ENCODE measurements at regions not wholly inside any gene's neighbourhood (a gene's known extent, or its start where the extent isn't known, plus 50 kb on each side); places are given as distances from the start of the nearest gene placed in this dataset.

DNA sequence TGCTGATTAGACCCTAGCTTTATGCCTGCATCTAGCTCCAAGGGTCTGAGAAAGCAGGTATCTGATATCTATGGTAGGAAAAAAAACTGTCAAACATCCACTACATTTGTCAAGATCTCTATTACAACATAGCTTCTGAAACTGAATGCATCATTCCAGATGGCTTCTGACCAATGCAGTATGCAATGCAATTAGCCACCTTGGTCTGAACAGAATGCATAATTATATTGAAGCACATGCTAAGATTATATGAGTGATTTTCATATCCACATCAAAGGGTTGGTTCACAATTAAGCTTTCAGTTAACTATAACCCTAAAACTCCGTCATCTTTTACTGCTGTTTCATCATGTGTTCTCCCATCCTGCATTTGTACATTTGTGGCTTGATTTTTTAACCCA, 271.4 kb downstream of the POLR1F start:
- TF ChIP-seq CTCF (IDR thresholded peaks at IDR 0.05; ENCODE audit: low read depth, low read length), result no peak
- no peak for DNase-seq (ENCODE audit: low read depth, low spot score)
- ChIA-PET POLR2A (no interaction called here), CTCF (interaction anchor here (1.0 to 1.3 kb wide), 2 partner anchors 315 to 318 kb away, joined by 3 to 4 read pairs; no protein-coding TSS in a partner anchor)
- no peak overlapping the region for H3K4me3 ChIP-seq (ENCODE audit: low read depth, low read length)
- H3K27me3 ChIP-seq (ENCODE audit: control insufficient read depth, insufficient read depth, low read length), result no peaks in the 10 kb centered on the region
- H3K9me3 ChIP-seq (ENCODE audit: control insufficient read depth, insufficient read depth, low read length), result no peaks in the 10 kb centered on the region
- H3K27ac ChIP-seq (ENCODE audit: low read depth, low read length), result no peak overlapping the region

- CTCF ChIA-PET, result no interaction called here
- POLR2A ChIA-PET, result no interaction called here
These were observed 280.9 kb downstream of the POLR1F start for GRCh38 chr7:19427944-19428343.

GRCh38 chr7:19421861-19422260, 276.6 kb upstream of the FERD3L start:
- ChIA-PET CTCF (no interaction called here), POLR2A (no interaction called here)
- H3K4me3 ChIP-seq (ENCODE audit: low read depth, low read length), result no peak overlapping the region
- no peak overlapping the region for H3K27ac ChIP-seq (ENCODE audit: low read depth, low read length)
- no peak for TF ChIP-seq CTCF (IDR thresholded peaks at IDR 0.05; ENCODE audit: low read depth, low read length)
- H3K27me3 ChIP-seq (ENCODE audit: control insufficient read depth, insufficient read depth, low read length), result no peaks in the 10 kb centered on the region
- H3K9me3 ChIP-seq (ENCODE audit: control insufficient read depth, insufficient read depth, low read length), result no peaks in the 10 kb centered on the region
- no peak for DNase-seq (ENCODE audit: low read depth, low spot score)

More at GRCh38 chr7:19427944-19428343, 280.9 kb downstream of the POLR1F start:
- TF ChIP-seq CTCF (IDR thresholded peaks at IDR 0.05; ENCODE audit: low read depth, low read length), result no peak
- no peaks in the 10 kb centered on the region for H3K27me3 ChIP-seq (ENCODE audit: control insufficient read depth, insufficient read depth, low read length)
- H3K4me3 ChIP-seq (ENCODE audit: low read depth, low read length), result no peak overlapping the region
- no peak overlapping the region for H3K27ac ChIP-seq (ENCODE audit: low read depth, low read length)
- H3K9me3 ChIP-seq (ENCODE audit: control insufficient read depth, insufficient read depth, low read length), result no peaks in the 10 kb centered on the region
- no peak for DNase-seq (ENCODE audit: low read depth, low spot score)

- Histone ChIP-seq H3K9me3 (ENCODE audit: control insufficient read depth, insufficient read depth, low read length) (no peaks in the 10 kb centered on the region), H3K27ac (ENCODE audit: low read depth, low read length) (no peak overlapping the region), H3K27me3 (ENCODE audit: control insufficient read depth, insufficient read depth, low read length) (no peaks in the 10 kb centered on the region), H3K4me3 (ENCODE audit: low read depth, low read length) (no peak overlapping the region)
- DNase-seq (ENCODE audit: low read depth, low spot score), result no peak
- TF ChIP-seq CTCF (IDR thresholded peaks at IDR 0.05; ENCODE audit: low read depth, low read length), result no peak
- POLR2A ChIA-PET, result no interaction called here
- CTCF ChIA-PET, result interaction anchor here (0.7 to 1.5 kb wide), 3 partner anchors 9 to 510 kb away, joined by 3 read pairs; no protein-coding TSS in a partner anchor
These were observed 272.0 kb upstream of the FERD3L start for GRCh38 chr7:19417231-19417630.

GRCh38 chr7:19415123-19415522, 269.9 kb upstream of the FERD3L start:
- no peaks in the 10 kb centered on the region for H3K27me3 ChIP-seq (ENCODE audit: control insufficient read depth, insufficient read depth, low read length)
- DNase-seq (ENCODE audit: low read depth, low spot score), result no peak
- H3K9me3 ChIP-seq (ENCODE audit: control insufficient read depth, insufficient read depth, low read length), result no peaks in the 10 kb centered on the region
- no peak for TF ChIP-seq CTCF (IDR thresholded peaks at IDR 0.05; ENCODE audit: low read depth, low read length)
- H3K4me3 ChIP-seq (ENCODE audit: low read depth, low read length), result no peak overlapping the region
- H3K27ac ChIP-seq (ENCODE audit: low read depth, low read length), result no peak overlapping the region
- ChIA-PET CTCF (no interaction called here), POLR2A (no interaction called here)
